ENCODE measurements at regions not wholly inside any gene's neighbourhood (a gene's known extent, or its start where the extent isn't known, plus 50 kb on each side); places are given as distances from the start of the nearest gene placed in this dataset.
"Not testable (repeated sequence)": the region's sequence is repeated elsewhere in the genome, so short reads cannot be mapped to it uniquely, and the experiment has no call there.

- no peak for DNase-seq
These were observed 417.4 kb downstream of the MFSD1 start for GRCh38 chr3:159219231-159219630.

- no peak for DNase-seq
These were observed 419.5 kb downstream of the MFSD1 start for GRCh38 chr3:159221335-159221734.

GRCh38 chr3:159229116-159229680 lies 427.3 kb downstream of the MFSD1 start:
- no peak for DNase-seq

- DNase-seq = no peak
These were observed 431.1 kb downstream of the MFSD1 start for GRCh38 chr3:159232966-159233365.

GRCh38 chr3:159233734-159234133 lies 431.9 kb downstream of the MFSD1 start:
- DNase-seq = no peak

- no peak for DNase-seq
These were observed 432.5 kb downstream of the MFSD1 start for GRCh38 chr3:159234306-159234705.

- no peak for DNase-seq
These were observed 434.5 kb downstream of the MFSD1 start for GRCh38 chr3:159236321-159236720.

GRCh38 chr3:159237226-159237625 lies 435.4 kb downstream of the MFSD1 start:
- DNase-seq = no peak

- no peak for DNase-seq
These were observed 436.8 kb downstream of the MFSD1 start for GRCh38 chr3:159238646-159239045.

- DNase-seq = no peak
These were observed 437.2 kb downstream of the MFSD1 start for GRCh38 chr3:159239059-159239458.

GRCh38 chr3:159244933-159245332 lies 443.1 kb downstream of the MFSD1 start:
- DNase-seq = no peak

GRCh38 chr3:159245871-159246270 lies 444.0 kb downstream of the MFSD1 start:
- DNase-seq = no peak

GRCh38 chr3:159246385-159246784 lies 444.5 kb downstream of the MFSD1 start:
- no peak for DNase-seq

GRCh38 chr3:159249472-159250174 lies 447.8 kb downstream of the MFSD1 start:
- DNase-seq = no peak

GRCh38 chr3:159250961-159251360 lies 449.1 kb downstream of the MFSD1 start:
- DNase-seq = no peak

GRCh38 chr3:159252274-159252673 lies 450.4 kb downstream of the MFSD1 start:
- DNase-seq = no peak

- no peak for DNase-seq
These were observed 451.0 kb downstream of the MFSD1 start for GRCh38 chr3:159252772-159253384.

- no peak for DNase-seq
These were observed 452.0 kb downstream of the MFSD1 start for GRCh38 chr3:159253860-159254259.

GRCh38 chr3:159257954-159258353 lies 456.1 kb downstream of the MFSD1 start:
- no peak for DNase-seq

- DNase-seq = no peak
These were observed 457.1 kb downstream of the MFSD1 start for GRCh38 chr3:159258934-159259333.

GRCh38 chr3:159260049-159260662 lies 458.3 kb downstream of the MFSD1 start:
- DNase-seq = peak in 16 of 56 donors; percentile 1 to 75 (median 18)

- not testable (repeated sequence) for DNase-seq
These were observed 459.5 kb downstream of the MFSD1 start for GRCh38 chr3:159261333-159261732.
